ENCODE measurements at regions not wholly inside any gene's neighbourhood (a gene's known extent, or its start where the extent isn't known, plus 50 kb on each side); places are given as distances from the start of the nearest gene placed in this dataset.

- no peak for DNase-seq
- no peaks in the 10 kb centered on the region for H3K36me3 ChIP-seq
- intact Hi-C loops (cut with DNase I; ENCODE audit: low total_unique reads), result no loop called here
- no peaks in the 10 kb centered on the region for H3K9me3 ChIP-seq
- 68 to 76% (median 73%) methylated on average over 3 of the region's 3 CpGs for WGBS, 5 donors
- TF ChIP-seq EP300 (IDR thresholded peaks at IDR 0.05) (no peak), POLR2AphosphoS5 (IDR thresholded peaks at IDR 0.05) (no peak), POLR2A (IDR thresholded peaks at IDR 0.05) (no peak), CTCF (IDR thresholded peaks at IDR 0.05) (no peak)
- no peaks in the 10 kb centered on the region for H3K4me1 ChIP-seq
- no peaks in the 10 kb centered on the region for H3K27me3 ChIP-seq
- H3K27ac ChIP-seq, result no peak overlapping the region
- no peak overlapping the region for H3K4me3 ChIP-seq
Observed at GRCh38 chr11:39367534-39367933, 2091.9 kb downstream of the LRRC4C start.

- intact Hi-C loops (cut with DNase I; ENCODE audit: low total_unique reads), result no loop called here
- no peak overlapping the region for H3K27ac ChIP-seq
Observed at GRCh38 chr11:39365809-39366436, 2093.5 kb downstream of the LRRC4C start.

GRCh38 chr11:39363571-39363970 is 2095.9 kb downstream of the LRRC4C start:
- no peak for DNase-seq
- H3K36me3 ChIP-seq, result no peaks in the 10 kb centered on the region
- intact Hi-C loops (cut with DNase I; ENCODE audit: low total_unique reads), result no loop called here
- H3K4me1 ChIP-seq, result no peaks in the 10 kb centered on the region
- H3K27ac ChIP-seq, result no peak overlapping the region
- no peaks in the 10 kb centered on the region for H3K27me3 ChIP-seq
- H3K9me3 ChIP-seq, result no peaks in the 10 kb centered on the region
- H3K4me3 ChIP-seq, result no peak overlapping the region
- WGBS, 5 donors, result 51 to 94% (median 82%) methylated on average over 1 of the region's 1 CpG
- TF ChIP-seq CTCF (IDR thresholded peaks at IDR 0.05), result no peak
- TF ChIP-seq EP300 (IDR thresholded peaks at IDR 0.05), result no peak
- TF ChIP-seq POLR2A (IDR thresholded peaks at IDR 0.05), result no peak
- no peak for TF ChIP-seq POLR2AphosphoS5 (IDR thresholded peaks at IDR 0.05)

More at GRCh38 chr11:39365809-39366436, 2093.5 kb downstream of the LRRC4C start:
- H3K9me3 ChIP-seq, result no peaks in the 10 kb centered on the region
- H3K4me1 ChIP-seq, result no peaks in the 10 kb centered on the region
- H3K27me3 ChIP-seq, result no peaks in the 10 kb centered on the region
- TF ChIP-seq CTCF (IDR thresholded peaks at IDR 0.05), result peak in 2 of 7 experiments; percentile 17 to 18
- no peak for TF ChIP-seq POLR2AphosphoS5 (IDR thresholded peaks at IDR 0.05)
- no peak for TF ChIP-seq POLR2A (IDR thresholded peaks at IDR 0.05)
- H3K4me3 ChIP-seq, result no peak overlapping the region
- peak in 1 of 2 donors; percentile 64 for DNase-seq
- WGBS, 5 donors, result 73 to 87% (median 79%) methylated on average over 2 of the region's 2 CpGs
- no peaks in the 10 kb centered on the region for H3K36me3 ChIP-seq

- no peak for DNase-seq
- Histone ChIP-seq H3K27ac (no peak overlapping the region), H3K4me3 (no peak overlapping the region), H3K27me3 (no peaks in the 10 kb centered on the region), H3K9me3 (no peaks in the 10 kb centered on the region), H3K36me3 (no peaks in the 10 kb centered on the region), H3K4me1 (no peaks in the 10 kb centered on the region)
- TF ChIP-seq EP300 (IDR thresholded peaks at IDR 0.05) (no peak), CTCF (IDR thresholded peaks at IDR 0.05) (no peak), POLR2A (IDR thresholded peaks at IDR 0.05) (no peak), POLR2AphosphoS5 (IDR thresholded peaks at IDR 0.05) (no peak)
- 78 to 88% (median 83%) methylated on average over 1 of the region's 1 CpG for WGBS, 5 donors
- intact Hi-C loops (cut with DNase I; ENCODE audit: low total_unique reads), result no loop called here
Observed at GRCh38 chr11:39361557-39361956, 2097.9 kb downstream of the LRRC4C start.

All from stomach (tissue), 8 donors.